HG03378 (cell line): ENCODE measurements at regions not wholly inside any gene's neighbourhood (a gene's known extent, or its start where the extent isn't known, plus 50 kb on each side); places are given as distances from the start of the nearest gene placed in this dataset.
"Not testable (repeated sequence)": the region's sequence is repeated elsewhere in the genome, so short reads cannot be mapped to it uniquely, and the experiment has no call there.

Source experiments
- ATAC-seq: cut with Tn5 transposase; IDR thresholded peaks from one replicate; pipeline ENCODE4 v1.9.1; 2021; ENCODE audit warnings: mild to moderate bottlenecking, moderate library complexity; ENCODE audit not compliant: unreplicated experiment

DNA sequence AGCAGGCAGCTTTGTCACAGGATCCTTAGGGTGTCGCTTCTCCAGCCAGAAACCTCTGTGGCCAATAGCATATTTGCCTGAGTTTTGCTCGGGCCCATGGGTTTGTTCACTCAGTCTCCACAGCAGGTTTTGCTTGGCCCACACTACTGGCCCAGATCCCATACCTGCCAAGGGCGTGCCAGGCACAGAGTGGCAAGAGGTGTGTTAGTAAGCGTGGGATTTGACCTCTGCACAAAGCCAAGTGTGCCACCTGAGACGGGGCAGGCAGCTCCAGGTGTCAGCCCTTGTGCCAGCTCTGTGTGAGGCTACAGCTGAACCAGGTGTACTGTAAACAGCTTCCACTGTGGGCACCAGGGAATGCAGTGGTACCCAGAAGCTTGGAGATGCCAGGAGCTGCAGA lies 2003.0 kb downstream of the C4orf33 start:
- no peak for ATAC-seq

DNA sequence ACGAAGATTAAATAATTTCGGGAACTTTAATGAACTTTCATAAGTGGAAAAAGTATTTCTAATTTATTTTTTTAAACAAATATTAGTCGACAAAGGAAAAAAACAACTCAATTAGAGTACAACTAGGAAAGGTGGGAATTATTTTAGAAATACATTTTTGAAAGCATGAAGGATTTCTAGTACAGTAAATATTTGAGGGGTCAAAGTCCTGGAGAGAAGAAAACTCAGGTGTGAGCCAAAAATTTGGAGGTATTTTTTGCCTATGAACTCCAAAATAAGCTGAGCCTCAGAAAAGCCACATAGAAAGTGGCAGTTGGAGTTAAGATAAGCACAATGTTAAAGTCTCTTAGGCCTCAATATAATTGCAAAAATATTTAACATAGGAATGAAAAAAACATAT lies 2017.3 kb downstream of the C4orf33 start:
- ATAC-seq = no peak

- no peak for ATAC-seq
These were observed 2017.8 kb downstream of the C4orf33 start for GRCh38 chr4:131113704-131114103.

- ATAC-seq = no peak
These were observed 2023.7 kb downstream of the C4orf33 start for GRCh38 chr4:131119661-131120060.

- ATAC-seq = no peak
These were observed 2011.9 kb upstream of the PCDH10 start for GRCh38 chr4:131137196-131137595.

GRCh38 chr4:131159261-131159660 lies 1989.8 kb upstream of the PCDH10 start:
- ATAC-seq = no peak

- ATAC-seq = no peak
These were observed 1956.8 kb upstream of the PCDH10 start for GRCh38 chr4:131192318-131192717.

DNA sequence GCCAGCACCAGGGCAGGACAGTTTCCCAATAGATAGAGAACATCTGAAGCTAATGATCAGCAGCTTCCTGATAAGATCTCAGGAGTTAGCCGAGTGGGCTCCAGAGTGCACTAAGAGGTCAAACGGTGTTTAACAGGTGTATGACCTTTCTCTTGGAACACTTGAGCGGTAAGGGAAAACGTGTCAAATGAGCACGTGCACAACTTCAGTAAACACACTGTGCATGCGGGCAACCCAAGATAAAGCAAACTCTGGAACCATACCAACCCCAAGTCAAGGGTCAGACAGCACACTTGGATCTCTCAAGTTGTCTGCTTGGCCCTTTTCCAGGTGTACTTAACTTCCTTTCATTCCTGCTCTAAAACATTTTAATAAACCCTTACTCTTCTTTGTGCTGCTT lies 1941.5 kb upstream of the PCDH10 start:
- no peak for ATAC-seq

DNA sequence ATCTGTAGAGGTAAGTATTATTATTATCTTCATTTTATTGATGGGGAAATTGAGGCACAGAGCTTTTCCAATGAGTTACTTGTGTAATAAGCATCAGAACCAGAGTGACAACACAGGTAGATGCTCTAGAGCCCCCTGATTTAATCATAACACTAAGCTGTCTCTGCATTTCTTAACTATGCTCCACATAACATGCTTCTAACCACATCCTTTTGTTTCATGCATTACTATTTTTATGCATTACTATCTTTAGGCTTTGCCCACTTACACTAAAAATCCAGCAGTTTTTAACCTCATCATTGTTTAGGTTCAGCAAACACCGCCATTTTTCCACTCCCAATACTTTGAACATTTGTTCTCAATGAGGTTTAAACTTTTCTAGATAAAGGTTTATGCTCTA lies 1900.8 kb upstream of the PCDH10 start:
- no peak for ATAC-seq

DNA sequence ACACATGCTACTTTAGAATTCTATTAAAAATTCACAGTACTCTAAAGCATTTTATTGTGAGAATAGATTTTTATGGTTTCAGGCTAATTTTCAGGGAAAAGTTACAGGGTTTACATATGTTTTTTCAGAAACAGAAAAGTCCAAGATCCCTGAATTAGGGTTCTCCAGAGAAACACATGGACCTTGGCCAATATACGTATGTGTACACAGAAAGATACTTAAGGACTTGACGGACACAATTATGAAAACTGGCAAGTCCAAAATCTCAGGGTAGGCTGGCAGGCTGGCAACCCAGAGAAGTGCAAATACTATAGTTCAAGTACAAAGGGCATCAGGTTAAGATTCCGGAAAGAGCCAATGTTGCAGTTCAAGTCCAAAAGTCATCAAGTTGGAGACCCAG lies 1897.8 kb upstream of the PCDH10 start:
- ATAC-seq = no peak

DNA sequence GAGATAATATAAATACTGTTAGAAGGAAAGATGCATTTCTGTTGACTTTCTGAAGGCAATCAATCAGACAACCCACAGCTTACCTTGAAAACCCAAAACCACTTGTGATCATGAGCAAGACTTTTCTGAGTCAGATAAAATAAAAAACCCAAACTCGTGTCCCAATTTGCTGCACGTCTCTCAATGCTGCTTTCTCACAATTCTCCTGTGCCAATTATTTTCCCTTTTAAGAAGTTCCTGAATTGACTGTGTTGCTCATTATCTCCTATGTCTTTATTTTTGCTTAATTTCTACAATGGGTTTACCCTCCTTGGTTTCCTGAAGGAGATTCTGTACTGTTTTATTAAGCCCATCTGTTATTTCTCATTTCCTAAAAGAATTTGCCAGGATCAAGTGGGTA lies 1891.9 kb upstream of the PCDH10 start:
- ATAC-seq = no peak

DNA sequence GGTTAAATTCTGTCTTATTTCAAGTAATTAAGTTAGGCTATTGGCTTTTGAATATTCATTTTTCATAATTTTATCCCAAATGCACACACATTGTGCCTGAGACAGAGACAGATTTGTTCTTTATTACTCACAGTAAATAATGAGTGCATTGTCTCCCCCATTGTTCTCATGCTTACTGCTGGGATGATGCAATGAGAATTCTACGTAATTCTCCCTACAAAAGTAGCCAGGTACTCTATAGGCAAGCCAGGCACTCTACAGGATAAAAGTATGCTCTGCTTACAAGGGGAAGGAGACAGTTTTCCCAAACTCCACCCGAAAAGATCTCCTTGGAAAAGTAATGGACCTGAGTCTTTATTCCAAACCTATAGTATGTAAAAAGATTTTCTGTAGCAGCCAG lies 1890.7 kb upstream of the PCDH10 start:
- no peak for ATAC-seq

- no peak for ATAC-seq
These were observed 1860.7 kb upstream of the PCDH10 start for GRCh38 chr4:131288441-131288840.

GRCh38 chr4:131296192-131296591 lies 1852.9 kb upstream of the PCDH10 start:
- no peak for ATAC-seq

- ATAC-seq = no peak
These were observed 1847.0 kb upstream of the PCDH10 start for GRCh38 chr4:131302108-131302507.

- ATAC-seq = no peak
These were observed 1844.4 kb upstream of the PCDH10 start for GRCh38 chr4:131304686-131305085.

- no peak for ATAC-seq
These were observed 1839.5 kb upstream of the PCDH10 start for GRCh38 chr4:131309628-131310027.

GRCh38 chr4:131316086-131316485 lies 1833.0 kb upstream of the PCDH10 start:
- ATAC-seq = no peak

DNA sequence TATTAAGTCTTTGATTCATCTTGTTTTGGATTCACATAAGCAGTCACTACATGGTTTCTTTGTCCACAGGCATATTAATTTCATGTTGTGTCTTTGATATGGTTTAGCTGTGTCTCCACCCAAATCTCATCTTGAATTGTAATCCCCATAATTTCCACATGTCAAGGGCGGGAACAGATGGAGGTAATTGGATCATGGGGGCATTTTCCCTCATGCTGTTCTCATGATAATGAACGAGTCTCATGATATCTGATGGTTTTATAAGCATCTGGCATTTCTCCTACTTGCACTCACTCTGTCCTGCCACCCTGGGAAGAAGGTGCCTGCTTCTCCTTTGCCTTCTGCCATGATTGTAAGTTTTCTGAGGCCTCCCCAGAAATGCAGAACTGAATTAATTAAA lies 1811.2 kb upstream of the PCDH10 start:
- ATAC-seq = no peak

DNA sequence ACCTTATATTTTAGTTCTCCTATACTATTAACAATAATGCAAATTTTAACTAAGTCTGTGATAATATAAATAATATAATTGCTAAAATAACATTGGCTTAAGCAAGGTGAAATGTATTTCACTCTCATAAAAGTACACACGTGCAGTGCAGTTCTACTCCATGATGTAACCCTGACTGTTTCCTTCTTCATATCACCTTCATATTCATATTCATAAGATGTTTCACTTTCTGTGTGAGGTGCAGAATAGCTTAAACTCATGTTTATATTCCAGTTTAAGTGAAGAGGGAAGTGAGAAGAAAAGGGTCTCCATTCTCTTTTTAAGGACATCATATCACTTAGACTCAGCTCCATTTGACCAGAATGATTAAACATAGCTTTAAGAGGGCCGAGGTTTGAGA lies 1810.0 kb upstream of the PCDH10 start:
- ATAC-seq = no peak

DNA sequence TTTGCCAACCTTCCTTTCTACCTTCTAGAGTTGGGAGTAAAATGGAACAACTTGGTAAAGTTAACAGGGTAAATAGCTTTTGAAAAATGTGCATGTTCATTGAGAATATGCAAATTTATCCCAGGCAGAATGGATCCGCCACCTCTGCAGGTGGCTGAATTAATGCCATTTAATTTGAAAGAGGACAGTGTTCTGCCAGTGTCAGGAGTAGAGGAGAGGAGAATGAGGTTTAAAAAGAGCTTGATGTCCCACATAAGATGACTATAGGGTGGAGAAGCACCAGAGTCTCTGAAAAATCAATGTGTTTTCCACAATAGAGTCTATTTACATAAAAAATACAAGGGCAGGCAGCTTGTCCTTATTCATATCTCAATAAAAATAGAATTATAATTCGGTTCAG lies 1804.3 kb upstream of the PCDH10 start:
- ATAC-seq = no peak

GRCh38 chr4:131347816-131348215 lies 1801.3 kb upstream of the PCDH10 start:
- ATAC-seq = no peak

DNA sequence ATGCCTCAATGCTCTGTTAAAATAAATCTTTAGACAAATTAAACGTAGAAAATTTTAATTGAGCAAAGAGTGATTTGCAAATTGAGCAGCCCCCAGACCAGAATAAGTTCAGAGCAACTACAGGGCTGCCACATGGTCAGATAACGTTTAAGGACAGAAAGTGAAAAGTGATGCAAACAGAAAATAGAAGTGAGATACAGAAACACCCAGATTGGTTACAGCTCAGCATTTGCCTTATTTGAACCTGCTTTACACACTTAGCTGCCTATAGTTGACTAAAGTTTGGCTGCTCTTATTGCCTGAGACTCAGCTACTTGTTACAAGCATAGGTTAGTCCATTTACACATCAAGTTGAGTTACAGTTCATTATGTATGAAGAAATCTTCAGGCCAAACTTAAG lies 1800.8 kb upstream of the PCDH10 start:
- peak; percentile 92 for ATAC-seq

DNA sequence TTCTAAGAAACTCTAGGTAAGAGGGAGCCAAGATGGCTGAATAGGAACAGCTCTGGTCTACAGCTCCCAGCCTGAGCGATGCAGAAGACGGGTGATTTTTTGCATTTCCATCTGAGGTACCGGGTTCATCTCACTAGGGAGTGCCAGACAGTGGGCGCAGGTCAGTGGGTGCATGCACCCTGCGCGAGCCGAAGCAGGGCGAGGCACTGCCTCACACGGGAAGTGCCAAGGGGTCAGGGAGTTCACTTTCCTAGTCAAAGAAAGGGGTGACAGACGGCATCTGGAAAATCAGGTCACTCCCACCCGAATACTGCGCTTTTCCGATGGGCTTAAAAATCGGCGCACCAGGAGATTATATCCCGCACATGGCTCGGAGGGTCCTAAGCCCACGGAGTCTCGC lies 1796.7 kb upstream of the PCDH10 start:
- ATAC-seq = not testable (repeated sequence)
